Neuronal stem cell (in vitro differentiated cells): ENCODE measurements at regions not wholly inside any gene's neighbourhood (a gene's known extent, or its start where the extent isn't known, plus 50 kb on each side); places are given as distances from the start of the nearest gene placed in this dataset.

Experiments
- DNase-seq: peaks from one replicate; pipeline ENCODE4 v3.0.0-alpha.2; 2013; ENCODE audit warnings: low spot score
- H2AFZ ChIP-seq: one replicate; pipeline ENCODE4 v1.6.1; 2013; ENCODE audit warnings: mild to moderate bottlenecking, low read length, inconsistent platforms
- H2AK5ac ChIP-seq: 2 replicates; pipeline ENCODE4 v1.6.1; 2013; ENCODE audit warnings: low read depth, mild to moderate bottlenecking, inconsistent platforms, low read length, moderate library complexity, mixed read lengths
- H2BK120ac ChIP-seq: 2 replicates; pipeline ENCODE4 v1.6.1; 2013; ENCODE audit warnings: low read depth, mild to moderate bottlenecking, inconsistent platforms, low read length, moderate library complexity, mixed read lengths
- H2BK12ac ChIP-seq: one replicate; pipeline ENCODE4 v1.6.1; 2013; ENCODE audit warnings: low read length, inconsistent platforms
- H2BK15ac ChIP-seq: 2 replicates; pipeline ENCODE4 v1.6.1; 2013; ENCODE audit warnings: mild to moderate bottlenecking, low read length, inconsistent platforms, mixed read lengths
- H2BK5ac ChIP-seq: one replicate; pipeline ENCODE4 v1.6.1; 2013; ENCODE audit warnings: inconsistent platforms, mild to moderate bottlenecking, low read length, moderate library complexity
- H3K14ac ChIP-seq: one replicate; pipeline ENCODE4 v1.6.1; 2013; ENCODE audit warnings: low read length, inconsistent platforms
- H3K18ac ChIP-seq: 2 replicates; pipeline ENCODE4 v1.6.1; 2013; ENCODE audit warnings: low read length, inconsistent platforms
- H3K23ac ChIP-seq: 2 replicates; pipeline ENCODE4 v1.6.1; 2013; ENCODE audit warnings: low read depth, mild to moderate bottlenecking, mixed read lengths, low read length, inconsistent platforms; ENCODE audit not compliant: poor library complexity
- H3K27ac ChIP-seq: replicated peaks from 3 replicates; pipeline ENCODE4 v1.5.1; 2013; ENCODE audit warnings: low read length, inconsistent platforms
- H3K27me3 ChIP-seq, 3 experiments: 2 replicates each; pipeline ENCODE4 v1.6.1; 2013; ENCODE audit warnings: low read length in 3 of 3, mild to moderate bottlenecking in 2 of 3, inconsistent platforms in 1 of 3, low read depth in 1 of 3, mixed read lengths in 1 of 3, moderate library complexity in 1 of 3; ENCODE audit not compliant: control insufficient read depth in 3 of 3, insufficient read depth in 3 of 3
- H3K36me3 ChIP-seq, 2 donors: replicated peaks in 1 of 2; 2 replicates each; pipeline ENCODE4 v1.6.1; 2013; ENCODE audit warnings: low read length in 2 of 2; ENCODE audit not compliant: control insufficient read depth in 2 of 2, insufficient read depth in 2 of 2
- H3K4ac ChIP-seq: 2 replicates; pipeline ENCODE4 v1.6.1; 2013; ENCODE audit warnings: inconsistent platforms, mild to moderate bottlenecking, low read length, moderate library complexity
- H3K4me1 ChIP-seq, 2 donors: 1 replicate in 1 of 2; 2 replicates in 1 of 2; pipeline ENCODE4 v1.6.1; 2013; ENCODE audit warnings: low read length in 2 of 2, low read depth in 1 of 2; ENCODE audit not compliant: control insufficient read depth in 2 of 2, insufficient read depth in 1 of 2
- H3K4me2 ChIP-seq: one replicate; pipeline ENCODE4 v1.6.1; 2013; ENCODE audit warnings: mild to moderate bottlenecking, low read length, inconsistent platforms; ENCODE audit not compliant: insufficient read depth, poor library complexity, severe bottlenecking
- H3K4me3 ChIP-seq, 2 donors: 2 replicates each; pipeline ENCODE4 v1.5.1; 2013; ENCODE audit warnings: low read length in 2 of 2, mild to moderate bottlenecking in 2 of 2, inconsistent platforms in 1 of 2, moderate library complexity in 1 of 2
- H3K79me1 ChIP-seq: one replicate; pipeline ENCODE4 v1.6.1; 2013; ENCODE audit warnings: low read depth, mild to moderate bottlenecking, inconsistent platforms, low read length, moderate library complexity
- H3K9ac ChIP-seq: one replicate; pipeline ENCODE4 v1.6.1; 2013; ENCODE audit warnings: mild to moderate bottlenecking, low read depth, low read length, inconsistent platforms; ENCODE audit not compliant: poor library complexity
- H3K9me3 ChIP-seq, 2 donors: replicated peaks in 1 of 2; 2 replicates each; pipeline versions ENCODE3 to v1.6.1; 2013; ENCODE audit warnings: low read length in 2 of 2, mild to moderate bottlenecking in 2 of 2, inconsistent platforms in 1 of 2, low read depth in 1 of 2, mixed read lengths in 1 of 2, moderate library complexity in 1 of 2; ENCODE audit not compliant: control insufficient read depth in 2 of 2, insufficient read depth in 1 of 2
- H4K8ac ChIP-seq: one replicate; pipeline ENCODE4 v1.6.1; 2013; ENCODE audit warnings: low read depth, mild to moderate bottlenecking, inconsistent platforms, low read length, moderate library complexity
- H4K91ac ChIP-seq: one replicate; pipeline ENCODE4 v1.6.1; 2013; ENCODE audit warnings: low read length, low read depth, mild to moderate bottlenecking, inconsistent platforms; ENCODE audit not compliant: poor library complexity
- WGBS, 2 donors: extraction: QIAGEN DNeasy Blood & Tissue Kit; methylation state at CpG; one replicate each; pipeline ENCODE4 v1.1.7; 2013; ENCODE audit warnings: missing lambda C conversion rate in 2 of 2, mixed read lengths in 1 of 2; ENCODE audit not compliant: insufficient read length in 2 of 2, insufficient replicate concordance in 1 of 2; ENCODE audit errors: extremely low coverage in 2 of 2; 5-methylcytosine and 5-hydroxymethylcytosine counted together

DNA sequence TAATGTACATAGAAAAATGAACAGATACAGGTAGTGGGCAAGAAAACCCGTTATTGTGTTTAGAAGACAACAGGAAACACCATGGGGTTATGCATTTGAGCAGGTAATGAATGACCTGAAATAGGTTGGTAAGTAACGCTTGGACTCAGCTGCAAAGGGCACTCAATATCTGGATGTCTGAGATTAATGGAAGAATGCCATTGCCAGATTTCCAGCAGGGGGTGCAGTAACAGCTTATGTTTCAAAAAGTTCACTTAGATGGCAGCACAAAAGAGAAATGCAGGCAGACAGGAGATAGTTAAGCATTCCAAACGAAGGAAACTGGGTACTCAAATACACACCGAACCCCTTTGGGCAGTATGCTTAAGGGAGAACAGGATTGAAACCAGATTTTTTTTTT, 285.5 kb upstream of the VLDLR start:
- H3K27me3 ChIP-seq, result no peaks in the 10 kb centered on the region
- peaks cover 2 to 6% of the 10 kb centered on the region in 2 donors for H3K4me1 ChIP-seq
- H3K14ac ChIP-seq, result no peak overlapping the region
- no peak overlapping the region for H2AK5ac ChIP-seq
- H2BK120ac ChIP-seq, result no peak overlapping the region
- no peaks in the 10 kb centered on the region for H3K79me1 ChIP-seq
- no peak overlapping the region for H3K27ac ChIP-seq
- no peak overlapping the region for H2BK15ac ChIP-seq
- H2BK5ac ChIP-seq, result no peak overlapping the region
- no peak overlapping the region for H4K8ac ChIP-seq
- H3K18ac ChIP-seq, result no peak overlapping the region
- no peak overlapping the region for H2BK12ac ChIP-seq
- H3K4me2 ChIP-seq, result no peak overlapping the region
- no peaks in the 10 kb centered on the region for H3K36me3 ChIP-seq
- H3K4ac ChIP-seq, result no peak overlapping the region
- WGBS, 2 donors, result no CpG with 5 or more reads among the region's 4 CpGs
- no peak overlapping the region for H4K91ac ChIP-seq
- DNase-seq, result no peak
- H3K23ac ChIP-seq, result no peak overlapping the region
- no peak overlapping the region for H2AFZ ChIP-seq
- H3K9me3 ChIP-seq, result no peaks in the 10 kb centered on the region
- no peak overlapping the region for H3K4me3 ChIP-seq
- H3K9ac ChIP-seq, result no peak overlapping the region

DNA sequence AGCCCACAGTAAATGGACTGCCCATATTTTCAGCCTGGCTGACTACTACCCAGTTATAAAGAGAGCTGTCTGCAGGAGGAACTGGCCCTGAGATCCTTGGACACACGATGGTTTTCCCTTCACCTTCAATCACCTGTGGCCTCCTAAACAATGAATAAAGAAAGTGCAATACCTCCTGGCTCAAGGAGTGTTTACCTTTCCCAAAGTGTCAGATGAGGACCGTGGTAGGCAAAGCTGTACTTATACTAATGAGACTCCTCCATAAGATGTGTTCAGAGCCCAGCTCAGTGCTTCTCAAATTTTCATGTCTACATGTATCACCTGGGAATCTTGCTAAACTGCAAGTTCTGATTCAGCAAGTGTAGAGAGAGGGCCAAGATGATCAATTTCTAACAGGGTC, 284.5 kb upstream of the VLDLR start:
- Histone ChIP-seq H3K4me1 (peaks cover 2 to 5% of the 10 kb centered on the region in 2 donors), H2AK5ac (no peak overlapping the region), H3K79me1 (no peaks in the 10 kb centered on the region), H3K14ac (no peak overlapping the region), H3K23ac (no peak overlapping the region), H3K27ac (no peak overlapping the region), H3K4me3 (no peak overlapping the region), H2AFZ (no peak overlapping the region), H3K36me3 (no peaks in the 10 kb centered on the region), H3K9me3 (no peaks in the 10 kb centered on the region), H3K4me2 (no peak overlapping the region), H4K8ac (no peak overlapping the region), H4K91ac (no peak overlapping the region), H2BK15ac (no peak overlapping the region), H3K18ac (no peak overlapping the region), H3K27me3 (no peaks in the 10 kb centered on the region), H2BK12ac (no peak overlapping the region), H3K9ac (no peak overlapping the region), H2BK120ac (no peak overlapping the region), H2BK5ac (no peak overlapping the region), H3K4ac (no peak overlapping the region)
- no peak for DNase-seq
- WGBS, 2 donors, result no CpG with 5 or more reads among the region's 2 CpGs

DNA sequence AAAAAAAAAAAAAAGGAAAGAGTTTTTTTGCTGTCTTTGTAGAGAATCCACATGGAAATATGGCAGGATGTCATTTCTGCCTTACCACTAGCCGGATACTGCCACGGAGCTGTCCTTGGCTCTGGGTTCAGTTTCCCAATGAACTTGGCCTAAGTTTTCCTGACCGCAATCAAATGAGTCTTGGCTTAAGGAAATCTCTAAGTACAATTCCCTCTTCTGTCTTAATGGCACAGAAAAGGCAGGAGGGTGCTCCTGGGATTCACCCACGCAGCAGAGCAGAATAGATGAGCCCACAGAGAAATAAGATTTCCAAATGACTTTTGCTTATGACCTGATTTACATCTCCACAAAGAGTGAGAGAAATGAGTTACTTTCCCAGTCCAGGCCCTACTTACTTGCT, 284.0 kb upstream of the VLDLR start:
- no peak overlapping the region for H3K4me3 ChIP-seq
- no peak overlapping the region for H4K8ac ChIP-seq
- H2AFZ ChIP-seq, result no peak overlapping the region
- no peaks in the 10 kb centered on the region for H3K9me3 ChIP-seq
- H2BK5ac ChIP-seq, result no peak overlapping the region
- WGBS, 2 donors, result no CpG with 5 or more reads among the region's 4 CpGs
- no peak overlapping the region for H2BK12ac ChIP-seq
- H2AK5ac ChIP-seq, result no peak overlapping the region
- H3K9ac ChIP-seq, result no peak overlapping the region
- H3K14ac ChIP-seq, result no peak overlapping the region
- no peak for DNase-seq
- H3K4me2 ChIP-seq, result no peak overlapping the region
- H3K27me3 ChIP-seq, result no peaks in the 10 kb centered on the region
- H2BK120ac ChIP-seq, result no peak overlapping the region
- H2BK15ac ChIP-seq, result no peak overlapping the region
- no peaks in the 10 kb centered on the region for H3K79me1 ChIP-seq
- no peaks in the 10 kb centered on the region for H3K36me3 ChIP-seq
- no peak overlapping the region for H3K23ac ChIP-seq
- peaks cover 1 to 2% of the 10 kb centered on the region in 2 donors for H3K4me1 ChIP-seq
- no peak overlapping the region for H3K4ac ChIP-seq
- H3K27ac ChIP-seq, result no peak overlapping the region
- no peak overlapping the region for H4K91ac ChIP-seq
- H3K18ac ChIP-seq, result no peak overlapping the region

- no peaks in the 10 kb centered on the region for H3K27me3 ChIP-seq
- H4K8ac ChIP-seq, result no peak overlapping the region
- H4K91ac ChIP-seq, result no peak overlapping the region
- no peak overlapping the region for H3K23ac ChIP-seq
- H3K4me1 ChIP-seq, result no peaks in the 10 kb centered on the region
- H3K18ac ChIP-seq, result no peak overlapping the region
- H3K4ac ChIP-seq, result no peak overlapping the region
- H3K27ac ChIP-seq, result no peak overlapping the region
- no peak overlapping the region for H3K9ac ChIP-seq
- H2AK5ac ChIP-seq, result no peak overlapping the region
- H3K79me1 ChIP-seq, result no peaks in the 10 kb centered on the region
- no peak overlapping the region for H3K14ac ChIP-seq
- H2BK12ac ChIP-seq, result no peak overlapping the region
- H3K9me3 ChIP-seq, result no peaks in the 10 kb centered on the region
- no peak overlapping the region for H3K4me3 ChIP-seq
- H2AFZ ChIP-seq, result no peak overlapping the region
- DNase-seq, result no peak
- H2BK5ac ChIP-seq, result no peak overlapping the region
- H2BK120ac ChIP-seq, result no peak overlapping the region
- H2BK15ac ChIP-seq, result no peak overlapping the region
- no peaks in the 10 kb centered on the region for H3K36me3 ChIP-seq
- no CpG with 5 or more reads among the region's 4 CpGs for WGBS, 2 donors
- H3K4me2 ChIP-seq, result no peak overlapping the region
Observed at GRCh38 chr9:2338777-2339365, 282.7 kb upstream of the VLDLR start.
